Vagina (tissue), 2 donors: ENCODE measurements at regions not wholly inside any gene's neighbourhood (a gene's known extent, or its start where the extent isn't known, plus 50 kb on each side); places are given as distances from the start of the nearest gene placed in this dataset.

Experiments used
- DNase-seq, 2 donors: peaks; one replicate each; pipeline ENCODE4 v3.0.0-alpha.2; 2017; ENCODE audit errors: extremely low spot score in 2 of 2
- H3K27ac ChIP-seq: fragments of 200-600 bp; sonication (generic); one replicate; pipeline ENCODE4 v1.5.1; 2019
- H3K27me3 ChIP-seq: fragments of 200-600 bp; sonication (generic); one replicate; pipeline ENCODE4 v1.5.1; 2019
- H3K36me3 ChIP-seq, 2 donors: fragments of 200-600 bp; sonication (generic); one replicate each; pipeline ENCODE4 v1.5.1; 2017 to 2019
- H3K4me1 ChIP-seq: fragments of 200-600 bp; sonication (generic); one replicate; pipeline ENCODE4 v1.5.1; 2019
- H3K4me3 ChIP-seq, 2 donors: fragments of 200-600 bp; sonication (generic); 1 replicate in 1 of 2; 2 replicates in 1 of 2; pipeline ENCODE4 v1.5.1; 2016 to 2019
- H3K9me3 ChIP-seq: fragments of 200-600 bp; sonication (generic); one replicate; pipeline ENCODE4 v1.5.1; 2019
- POLR2A ChIP-seq, 2 donors: fragments of 450-650 bp; IDR thresholded peaks; one replicate each; pipeline ENCODE4 v1.6.1; 2017; ENCODE audit warnings: antibody characterized with exemption in 2 of 2, mild to moderate bottlenecking in 2 of 2, moderate library complexity in 2 of 2
- POLR2AphosphoS5 ChIP-seq, 2 donors: sonication (generic); formaldehyde crosslinking; IDR thresholded peaks; one replicate each; pipeline ENCODE4 v1.9.0; 2017; ENCODE audit warnings: antibody characterized with exemption in 2 of 2, mild to moderate bottlenecking in 2 of 2, low read depth in 1 of 2; ENCODE audit not compliant: insufficient read depth in 1 of 2
- intact Hi-C: fragments of 100-400 bp; cut with DNase I; formaldehyde crosslinking; loops from one replicate; pipeline ENCODE4 v1.15.1; 2023
- TF ChIP-seq, protein P1 (sequence below), 3 experiments: fragments of 450-650 bp in 2 of 3; fragments of 200-600 bp in 1 of 3; sonication (generic) in 1 of 3; IDR thresholded peaks; one replicate each; pipeline ENCODE4 v1.5.1; 2017 to 2019; ENCODE audit warnings: antibody characterized with exemption in 3 of 3, mild to moderate bottlenecking in 2 of 3, moderate library complexity in 2 of 3

DNA sequence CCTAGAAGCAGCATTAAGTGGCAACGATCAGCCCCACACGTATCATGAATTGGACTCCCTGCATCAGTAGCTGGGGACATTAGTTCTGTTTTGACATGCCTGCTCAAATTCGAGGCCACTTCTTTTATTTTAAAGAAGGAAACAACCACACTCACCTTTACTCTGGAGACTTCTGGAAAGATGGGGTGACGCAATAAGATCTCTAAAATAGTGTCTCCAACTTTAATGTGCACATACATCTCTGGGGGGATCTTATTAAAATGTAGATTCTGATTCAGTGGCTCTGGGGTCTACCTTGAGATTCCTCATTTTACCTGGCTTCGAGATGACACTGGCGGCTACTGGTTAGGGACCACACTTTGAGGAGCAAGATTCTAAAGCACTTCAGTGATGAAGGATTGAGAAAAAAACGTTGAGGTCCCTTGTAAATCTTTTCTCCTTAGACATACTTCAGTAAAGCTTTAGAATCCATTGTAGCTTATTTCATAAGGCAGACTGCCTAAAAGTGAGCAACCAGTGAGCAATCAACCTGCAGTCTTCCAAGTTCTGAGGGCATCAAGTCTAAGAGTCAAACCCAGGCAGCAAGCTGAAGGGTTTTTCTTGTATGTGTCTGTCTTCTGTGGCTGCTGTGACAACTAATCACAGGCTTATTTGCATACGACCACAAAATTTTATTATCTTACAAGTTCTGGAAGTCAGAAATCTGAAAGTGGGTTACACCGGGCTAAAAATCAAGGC lies 718.6 kb upstream of the TBX3 start:
- intact Hi-C loops, result no loop called here
- no peak for TF ChIP-seq POLR2AphosphoS5 (IDR thresholded peaks at IDR 0.05; ENCODE audit: insufficient read depth in 1 of 2, low read depth in 1 of 2)
- TF ChIP-seq, protein P1, sequence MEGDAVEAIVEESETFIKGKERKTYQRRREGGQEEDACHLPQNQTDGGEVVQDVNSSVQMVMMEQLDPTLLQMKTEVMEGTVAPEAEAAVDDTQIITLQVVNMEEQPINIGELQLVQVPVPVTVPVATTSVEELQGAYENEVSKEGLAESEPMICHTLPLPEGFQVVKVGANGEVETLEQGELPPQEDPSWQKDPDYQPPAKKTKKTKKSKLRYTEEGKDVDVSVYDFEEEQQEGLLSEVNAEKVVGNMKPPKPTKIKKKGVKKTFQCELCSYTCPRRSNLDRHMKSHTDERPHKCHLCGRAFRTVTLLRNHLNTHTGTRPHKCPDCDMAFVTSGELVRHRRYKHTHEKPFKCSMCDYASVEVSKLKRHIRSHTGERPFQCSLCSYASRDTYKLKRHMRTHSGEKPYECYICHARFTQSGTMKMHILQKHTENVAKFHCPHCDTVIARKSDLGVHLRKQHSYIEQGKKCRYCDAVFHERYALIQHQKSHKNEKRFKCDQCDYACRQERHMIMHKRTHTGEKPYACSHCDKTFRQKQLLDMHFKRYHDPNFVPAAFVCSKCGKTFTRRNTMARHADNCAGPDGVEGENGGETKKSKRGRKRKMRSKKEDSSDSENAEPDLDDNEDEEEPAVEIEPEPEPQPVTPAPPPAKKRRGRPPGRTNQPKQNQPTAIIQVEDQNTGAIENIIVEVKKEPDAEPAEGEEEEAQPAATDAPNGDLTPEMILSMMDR (IDR thresholded peaks at IDR 0.05), result no peak
- Histone ChIP-seq H3K27ac (no peak overlapping the region), H3K27me3 (no peaks in the 10 kb centered on the region), H3K36me3 (no peaks in the 10 kb centered on the region), H3K4me1 (peaks cover 8% of the 10 kb centered on the region), H3K4me3 (no peak overlapping the region), H3K9me3 (no peaks in the 10 kb centered on the region)
- DNase-seq, result no peak

DNA sequence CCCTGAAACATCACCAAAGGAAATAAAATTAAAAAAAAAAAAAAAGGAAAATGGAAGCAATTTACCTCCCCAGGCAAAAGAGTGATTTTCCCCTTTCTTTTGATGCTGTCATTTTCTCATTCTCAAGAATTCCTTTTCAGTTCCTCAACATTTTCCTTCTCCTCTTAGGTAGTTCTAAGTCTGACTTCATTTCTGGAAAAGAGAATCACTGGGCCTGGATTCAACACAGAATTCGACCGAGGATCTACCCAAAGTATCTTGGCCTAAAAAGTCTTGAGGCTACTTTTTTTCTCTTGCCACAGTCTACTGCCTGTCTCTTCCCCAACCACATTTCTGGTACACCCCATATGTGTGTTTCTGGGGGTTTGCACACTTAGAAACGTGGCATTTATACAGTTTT lies 717.8 kb upstream of the TBX3 start:
- H3K9me3 ChIP-seq, result no peaks in the 10 kb centered on the region
- peaks cover 8% of the 10 kb centered on the region for H3K4me1 ChIP-seq
- DNase-seq, result no peak
- no peak overlapping the region for H3K4me3 ChIP-seq
- intact Hi-C loops, result no loop called here
- H3K27me3 ChIP-seq, result no peaks in the 10 kb centered on the region
- TF ChIP-seq, protein P1 (IDR thresholded peaks at IDR 0.05), result no peak
- TF ChIP-seq POLR2A (IDR thresholded peaks at IDR 0.05) (no peak), POLR2AphosphoS5 (IDR thresholded peaks at IDR 0.05; ENCODE audit: insufficient read depth in 1 of 2, low read depth in 1 of 2) (no peak)
- H3K36me3 ChIP-seq, result no peaks in the 10 kb centered on the region
- no peak overlapping the region for H3K27ac ChIP-seq

DNA sequence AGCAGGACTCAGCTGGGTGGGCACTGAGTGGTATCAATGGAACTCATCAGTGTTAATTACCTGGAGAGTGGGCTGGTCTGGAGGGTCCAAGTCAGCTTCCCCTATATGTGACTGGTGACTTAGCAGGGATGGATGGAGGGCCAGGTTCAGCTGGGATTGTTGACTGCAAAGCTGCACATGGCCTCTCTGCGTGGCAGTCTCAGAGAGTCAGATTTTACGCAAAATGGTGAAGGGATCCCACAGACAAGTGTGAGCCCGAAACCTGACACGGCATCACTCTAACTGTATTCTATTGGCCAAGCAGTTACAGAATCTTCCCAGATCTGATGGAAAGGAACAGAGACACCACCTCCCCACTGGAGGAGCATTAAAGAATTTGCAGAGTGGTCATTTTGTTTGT lies 716.0 kb upstream of the TBX3 start:
- no peaks in the 10 kb centered on the region for H3K9me3 ChIP-seq
- no peak overlapping the region for H3K4me3 ChIP-seq
- H3K27me3 ChIP-seq, result no peaks in the 10 kb centered on the region
- intact Hi-C loops, result no loop called here
- H3K4me1 ChIP-seq, result peaks cover 3% of the 10 kb centered on the region
- DNase-seq, result no peak
- no peaks in the 10 kb centered on the region for H3K36me3 ChIP-seq
- TF ChIP-seq POLR2A (IDR thresholded peaks at IDR 0.05) (no peak), POLR2AphosphoS5 (IDR thresholded peaks at IDR 0.05; ENCODE audit: insufficient read depth in 1 of 2, low read depth in 1 of 2) (no peak)
- TF ChIP-seq, protein P1 (IDR thresholded peaks at IDR 0.05), result no peak
- H3K27ac ChIP-seq, result no peak overlapping the region

GRCh38 chr12:115398311-115398781 lies 714.4 kb upstream of the TBX3 start:
- TF ChIP-seq POLR2AphosphoS5 (IDR thresholded peaks at IDR 0.05; ENCODE audit: insufficient read depth in 1 of 2, low read depth in 1 of 2) (no peak), POLR2A (IDR thresholded peaks at IDR 0.05) (no peak)
- TF ChIP-seq, protein P1 (IDR thresholded peaks at IDR 0.05), result no peak
- Histone ChIP-seq H3K27ac (no peak overlapping the region), H3K4me3 (no peak overlapping the region), H3K4me1 (no peaks in the 10 kb centered on the region), H3K27me3 (no peaks in the 10 kb centered on the region), H3K9me3 (no peaks in the 10 kb centered on the region), H3K36me3 (no peaks in the 10 kb centered on the region)
- DNase-seq, result no peak
- intact Hi-C loops, result no loop called here

- Histone ChIP-seq H3K36me3 (no peaks in the 10 kb centered on the region), H3K27ac (no peak overlapping the region), H3K4me3 (no peak overlapping the region), H3K4me1 (no peaks in the 10 kb centered on the region), H3K9me3 (no peaks in the 10 kb centered on the region), H3K27me3 (no peaks in the 10 kb centered on the region)
- DNase-seq, result no peak
- intact Hi-C loops, result no loop called here
- TF ChIP-seq POLR2A (IDR thresholded peaks at IDR 0.05) (no peak), POLR2AphosphoS5 (IDR thresholded peaks at IDR 0.05; ENCODE audit: insufficient read depth in 1 of 2, low read depth in 1 of 2) (no peak)
- TF ChIP-seq, protein P1 (IDR thresholded peaks at IDR 0.05), result no peak
Measured at GRCh38 chr12:115396567-115396966, 712.6 kb upstream of the TBX3 start.
